ENCODE measurements at regions not wholly inside any gene's neighbourhood (a gene's known extent, or its start where the extent isn't known, plus 50 kb on each side); places are given as distances from the start of the nearest gene placed in this dataset.

- Mint-ChIP-seq H3K27ac (no peak overlapping the region), H3K9me3 (no peaks in the 10 kb centered on the region), H3K36me3 (ENCODE audit: low read depth) (no peaks in the 10 kb centered on the region), H3K4me1 (ENCODE audit: low read depth) (no peaks in the 10 kb centered on the region), H3K4me3 (no peak overlapping the region), H3K27me3 (ENCODE audit: low read depth) (no peaks in the 10 kb centered on the region)
- DNase-seq (ENCODE audit: low spot score): no peak
These were observed 331.9 kb upstream of the GRIA1 start for GRCh38 chr5:153158608-153159007.

DNA sequence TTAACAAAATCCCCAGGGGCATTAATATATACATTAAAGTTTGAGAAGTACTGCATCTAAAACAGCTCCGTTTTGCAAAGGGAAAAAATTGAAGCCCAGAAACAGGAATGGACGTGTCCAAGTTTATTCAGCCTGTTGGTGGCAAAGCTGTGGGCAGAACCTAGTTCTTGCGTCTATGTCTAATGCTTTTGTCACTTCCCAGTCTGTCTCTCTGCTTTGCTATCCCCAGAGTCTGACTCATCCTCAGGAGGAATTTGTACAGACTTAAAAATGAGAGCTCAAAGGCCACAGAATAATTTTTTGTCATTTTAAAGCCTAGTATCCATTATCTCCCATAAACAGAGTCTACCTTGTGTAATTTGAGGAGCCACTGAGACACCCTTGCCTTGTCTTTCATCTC is 330.9 kb upstream of the GRIA1 start:
- H3K9me3 Mint-ChIP-seq: no peaks in the 10 kb centered on the region
- no peak overlapping the region for H3K4me3 Mint-ChIP-seq
- DNase-seq (ENCODE audit: low spot score): no peak
- H3K27me3 Mint-ChIP-seq (ENCODE audit: low read depth): no peaks in the 10 kb centered on the region
- no peaks in the 10 kb centered on the region for H3K36me3 Mint-ChIP-seq (ENCODE audit: low read depth)
- no peaks in the 10 kb centered on the region for H3K4me1 Mint-ChIP-seq (ENCODE audit: low read depth)
- H3K27ac Mint-ChIP-seq: no peak overlapping the region

DNA sequence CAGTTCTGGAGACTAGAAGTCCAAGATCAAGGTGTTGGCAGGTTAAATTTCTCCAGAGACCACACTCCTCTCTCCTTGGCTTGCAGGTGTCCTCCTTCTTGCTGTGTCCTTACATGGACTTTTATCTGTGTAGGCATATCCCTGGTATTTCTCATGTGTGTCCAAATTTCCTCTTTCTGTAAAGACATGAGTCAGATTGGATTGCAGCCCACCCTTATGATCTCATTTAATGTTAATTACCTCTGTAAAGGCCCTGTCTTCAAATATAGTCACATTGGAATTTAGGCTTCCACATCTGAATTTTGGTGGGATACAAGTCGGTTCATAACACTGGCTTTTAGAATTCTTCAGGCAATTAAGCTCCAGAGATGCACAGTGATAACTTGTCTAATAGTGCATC is 322.2 kb upstream of the GRIA1 start:
- Mint-ChIP-seq H3K27me3 (ENCODE audit: low read depth) (no peaks in the 10 kb centered on the region), H3K4me1 (ENCODE audit: low read depth) (no peaks in the 10 kb centered on the region), H3K4me3 (no peak overlapping the region), H3K9me3 (no peaks in the 10 kb centered on the region), H3K36me3 (ENCODE audit: low read depth) (no peaks in the 10 kb centered on the region), H3K27ac (no peak overlapping the region)
- no peak for DNase-seq (ENCODE audit: low spot score)

DNA sequence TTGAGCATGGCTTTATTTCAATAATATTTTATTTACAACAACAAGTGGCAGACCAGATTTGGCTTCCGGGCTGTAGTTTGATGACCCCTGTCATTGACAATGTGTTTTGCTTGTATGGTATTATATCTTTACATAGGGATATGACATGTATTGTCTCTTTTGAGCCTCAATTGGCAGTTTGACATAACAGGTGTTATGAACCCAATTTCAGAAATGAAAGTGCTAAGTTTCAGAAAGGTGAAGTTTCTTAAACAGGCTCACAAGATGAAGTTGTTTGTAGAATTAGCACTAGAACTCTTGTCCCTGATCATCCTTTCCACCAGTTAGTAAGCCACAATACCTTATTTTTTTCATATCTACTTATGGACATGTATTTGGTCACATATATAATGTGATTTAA is 303.0 kb upstream of the GRIA1 start:
- Mint-ChIP-seq H3K36me3 (ENCODE audit: low read depth) (no peaks in the 10 kb centered on the region), H3K27ac (no peak overlapping the region), H3K4me1 (ENCODE audit: low read depth) (no peaks in the 10 kb centered on the region), H3K27me3 (ENCODE audit: low read depth) (no peaks in the 10 kb centered on the region), H3K9me3 (peaks cover 19% of the 10 kb centered on the region), H3K4me3 (no peak overlapping the region)
- DNase-seq (ENCODE audit: low spot score): no peak

DNA sequence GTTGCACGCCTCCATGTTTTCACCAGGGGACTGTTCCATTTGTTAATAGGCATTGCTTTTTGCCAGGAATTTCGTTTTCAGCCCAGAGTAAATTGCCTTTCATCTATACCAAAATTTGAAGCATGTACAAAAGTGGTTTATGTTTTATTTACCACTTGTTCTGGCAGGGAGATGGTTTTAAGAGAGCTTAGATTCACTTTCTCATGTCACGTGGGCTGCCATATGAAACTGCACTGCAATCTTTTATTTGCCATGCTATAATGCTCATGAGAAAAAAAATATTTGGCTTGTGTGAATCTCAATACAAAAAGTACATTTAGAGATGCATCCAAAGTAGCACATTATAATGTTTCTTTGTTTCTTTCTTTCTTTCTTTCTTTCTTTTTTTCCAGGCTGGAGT is 284.1 kb upstream of the GRIA1 start:
- Mint-ChIP-seq H3K27ac (no peak overlapping the region), H3K4me3 (no peak overlapping the region), H3K4me1 (ENCODE audit: low read depth) (no peaks in the 10 kb centered on the region), H3K27me3 (ENCODE audit: low read depth) (no peaks in the 10 kb centered on the region), H3K9me3 (peaks cover 6% of the 10 kb centered on the region), H3K36me3 (ENCODE audit: low read depth) (no peaks in the 10 kb centered on the region)
- no peak for DNase-seq (ENCODE audit: low spot score)

DNA sequence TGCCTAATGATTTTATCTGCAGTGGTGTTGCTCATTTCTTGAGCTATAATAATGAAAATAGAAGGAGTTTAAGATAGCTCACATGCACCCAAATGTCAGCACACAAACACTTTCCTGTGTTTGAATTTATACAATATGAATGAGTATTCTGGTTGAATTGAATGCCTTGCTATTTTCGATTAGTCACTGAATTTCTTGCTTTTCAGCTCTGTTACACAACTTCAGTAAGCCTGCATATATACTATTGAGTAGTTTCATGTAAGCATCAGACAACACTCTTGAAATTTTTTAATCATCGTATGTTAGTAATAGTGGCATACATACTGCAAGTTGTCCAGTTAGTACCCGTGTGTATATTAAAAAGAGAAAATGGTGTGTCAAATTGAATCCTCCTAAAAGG is 281.5 kb upstream of the GRIA1 start:
- Mint-ChIP-seq H3K4me1 (ENCODE audit: low read depth) (no peaks in the 10 kb centered on the region), H3K4me3 (no peak overlapping the region), H3K27ac (no peak overlapping the region), H3K27me3 (ENCODE audit: low read depth) (no peaks in the 10 kb centered on the region), H3K36me3 (ENCODE audit: low read depth) (no peaks in the 10 kb centered on the region), H3K9me3 (peaks cover 9% of the 10 kb centered on the region)
- DNase-seq (ENCODE audit: low spot score): no peak

DNA sequence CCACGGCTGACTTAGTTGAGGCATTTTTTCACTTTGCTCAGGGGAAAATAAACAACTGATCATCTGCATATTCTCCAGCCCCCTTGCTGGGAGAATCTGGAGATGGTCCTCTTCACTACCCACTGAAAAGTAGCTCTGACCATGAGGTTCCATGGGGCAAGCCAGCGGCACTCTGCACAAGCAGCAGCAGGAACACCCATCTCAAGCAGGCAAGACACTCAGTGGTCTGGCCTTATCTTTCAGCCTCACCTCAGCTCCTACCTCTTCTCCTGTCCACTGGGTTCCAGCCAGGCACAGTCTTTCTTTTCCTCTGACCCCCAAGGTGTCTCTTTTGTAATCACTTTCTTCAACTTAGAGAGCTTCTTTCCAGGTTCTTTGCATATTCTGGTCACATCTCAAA is 280.8 kb upstream of the GRIA1 start:
- Mint-ChIP-seq H3K36me3 (ENCODE audit: low read depth) (no peaks in the 10 kb centered on the region), H3K27ac (no peak overlapping the region), H3K27me3 (ENCODE audit: low read depth) (no peaks in the 10 kb centered on the region), H3K4me3 (no peak overlapping the region), H3K4me1 (ENCODE audit: low read depth) (no peaks in the 10 kb centered on the region), H3K9me3 (peaks cover 8% of the 10 kb centered on the region)
- DNase-seq (ENCODE audit: low spot score): no peak

- Mint-ChIP-seq H3K27ac (no peak overlapping the region), H3K27me3 (ENCODE audit: low read depth) (no peaks in the 10 kb centered on the region), H3K4me3 (no peak overlapping the region), H3K36me3 (ENCODE audit: low read depth) (no peaks in the 10 kb centered on the region), H3K9me3 (peaks cover 13% of the 10 kb centered on the region), H3K4me1 (ENCODE audit: low read depth) (no peaks in the 10 kb centered on the region)
- DNase-seq (ENCODE audit: low spot score): no peak
These were observed 279.4 kb upstream of the GRIA1 start for GRCh38 chr5:153211076-153211475.

DNA sequence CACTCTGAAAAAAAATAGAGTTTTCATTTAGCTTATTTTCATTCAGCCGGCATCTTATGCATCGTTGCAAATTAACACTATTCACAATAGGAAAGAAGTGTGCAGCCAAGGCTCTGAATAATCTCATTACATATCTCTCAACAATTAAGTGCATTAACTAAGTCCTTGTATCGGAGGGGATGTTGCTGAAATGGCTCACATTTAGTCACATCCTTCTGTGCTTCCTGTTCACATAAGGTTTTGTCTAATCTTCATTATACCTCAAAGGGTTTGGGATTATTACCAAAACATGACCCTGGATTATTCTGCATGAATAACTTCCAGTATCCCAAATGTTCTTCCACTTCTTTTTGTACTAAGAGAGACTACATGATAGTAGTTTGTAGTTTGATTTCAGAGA is 278.0 kb upstream of the GRIA1 start:
- Mint-ChIP-seq H3K4me1 (ENCODE audit: low read depth) (no peaks in the 10 kb centered on the region), H3K4me3 (no peak overlapping the region), H3K9me3 (peaks cover 22% of the 10 kb centered on the region), H3K27me3 (ENCODE audit: low read depth) (no peaks in the 10 kb centered on the region), H3K36me3 (ENCODE audit: low read depth) (no peaks in the 10 kb centered on the region), H3K27ac (no peak overlapping the region)
- no peak for DNase-seq (ENCODE audit: low spot score)

DNA sequence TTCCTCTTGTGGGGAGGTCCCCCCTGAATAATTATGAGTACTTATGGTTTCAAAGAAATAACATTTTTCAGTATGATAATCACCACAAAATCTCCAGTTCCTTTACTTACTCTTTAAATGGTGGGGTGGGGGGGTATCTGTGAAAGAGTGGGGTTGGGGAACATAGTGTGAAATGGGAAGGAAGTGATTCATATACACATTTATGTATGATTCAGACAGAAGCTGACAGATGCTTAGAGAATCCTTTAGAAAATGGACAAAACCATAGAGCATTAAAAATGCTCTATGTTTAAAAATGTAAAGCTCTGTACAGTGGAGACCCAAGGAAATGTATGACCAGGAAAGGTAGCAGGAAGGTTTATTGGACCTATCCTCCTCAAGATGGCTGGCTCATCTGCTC is 267.5 kb upstream of the GRIA1 start:
- Mint-ChIP-seq H3K36me3 (ENCODE audit: low read depth) (no peaks in the 10 kb centered on the region), H3K4me3 (no peak overlapping the region), H3K4me1 (ENCODE audit: low read depth) (no peaks in the 10 kb centered on the region), H3K27ac (no peak overlapping the region), H3K27me3 (ENCODE audit: low read depth) (no peaks in the 10 kb centered on the region), H3K9me3 (peaks cover 20% of the 10 kb centered on the region)
- no peak for DNase-seq (ENCODE audit: low spot score)

GRCh38 chr5:153223376-153223775 is 267.1 kb upstream of the GRIA1 start:
- Mint-ChIP-seq H3K4me1 (ENCODE audit: low read depth) (no peaks in the 10 kb centered on the region), H3K27ac (no peak overlapping the region), H3K4me3 (no peak overlapping the region), H3K36me3 (ENCODE audit: low read depth) (no peaks in the 10 kb centered on the region), H3K9me3 (peaks cover 16% of the 10 kb centered on the region), H3K27me3 (ENCODE audit: low read depth) (no peaks in the 10 kb centered on the region)
- no peak for DNase-seq (ENCODE audit: low spot score)

GRCh38 chr5:153224651-153225050 is 265.8 kb upstream of the GRIA1 start:
- Mint-ChIP-seq H3K4me3 (no peak overlapping the region), H3K27me3 (ENCODE audit: low read depth) (no peaks in the 10 kb centered on the region), H3K36me3 (ENCODE audit: low read depth) (no peaks in the 10 kb centered on the region), H3K4me1 (ENCODE audit: low read depth) (no peaks in the 10 kb centered on the region), H3K27ac (no peak overlapping the region), H3K9me3 (peaks cover 16% of the 10 kb centered on the region)
- no peak for DNase-seq (ENCODE audit: low spot score)

- Mint-ChIP-seq H3K4me3 (no peak overlapping the region), H3K36me3 (ENCODE audit: low read depth) (no peaks in the 10 kb centered on the region), H3K4me1 (ENCODE audit: low read depth) (no peaks in the 10 kb centered on the region), H3K9me3 (peaks cover 31% of the 10 kb centered on the region), H3K27ac (no peak overlapping the region), H3K27me3 (ENCODE audit: low read depth) (no peaks in the 10 kb centered on the region)
- DNase-seq (ENCODE audit: low spot score): no peak
These were observed 256.5 kb upstream of the GRIA1 start for GRCh38 chr5:153233933-153234332.

DNA sequence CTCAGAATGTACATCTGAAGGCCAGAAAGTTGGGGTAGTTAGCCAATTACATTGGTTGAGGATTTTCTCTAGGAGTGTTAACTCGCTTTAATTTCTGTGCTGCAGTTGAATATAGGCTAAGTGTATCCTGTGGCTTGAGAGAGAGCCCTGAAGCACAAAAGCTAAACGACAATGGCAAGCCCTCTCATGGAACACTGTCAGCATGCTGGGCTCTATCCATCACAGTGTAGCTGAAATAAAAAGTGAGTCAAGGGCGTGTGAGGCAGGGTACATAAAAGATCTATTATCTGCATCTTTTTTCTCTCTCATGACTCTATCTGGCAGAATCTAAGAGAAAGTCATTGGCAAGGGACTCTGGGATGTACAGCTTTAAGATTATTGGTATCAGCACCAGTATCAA is 254.2 kb upstream of the GRIA1 start:
- H3K27ac Mint-ChIP-seq: no peak overlapping the region
- no peak overlapping the region for H3K4me3 Mint-ChIP-seq
- no peak for DNase-seq (ENCODE audit: low spot score)
- H3K27me3 Mint-ChIP-seq (ENCODE audit: low read depth): no peaks in the 10 kb centered on the region
- H3K9me3 Mint-ChIP-seq: peaks cover 31% of the 10 kb centered on the region
- H3K36me3 Mint-ChIP-seq (ENCODE audit: low read depth): no peaks in the 10 kb centered on the region
- no peaks in the 10 kb centered on the region for H3K4me1 Mint-ChIP-seq (ENCODE audit: low read depth)

DNA sequence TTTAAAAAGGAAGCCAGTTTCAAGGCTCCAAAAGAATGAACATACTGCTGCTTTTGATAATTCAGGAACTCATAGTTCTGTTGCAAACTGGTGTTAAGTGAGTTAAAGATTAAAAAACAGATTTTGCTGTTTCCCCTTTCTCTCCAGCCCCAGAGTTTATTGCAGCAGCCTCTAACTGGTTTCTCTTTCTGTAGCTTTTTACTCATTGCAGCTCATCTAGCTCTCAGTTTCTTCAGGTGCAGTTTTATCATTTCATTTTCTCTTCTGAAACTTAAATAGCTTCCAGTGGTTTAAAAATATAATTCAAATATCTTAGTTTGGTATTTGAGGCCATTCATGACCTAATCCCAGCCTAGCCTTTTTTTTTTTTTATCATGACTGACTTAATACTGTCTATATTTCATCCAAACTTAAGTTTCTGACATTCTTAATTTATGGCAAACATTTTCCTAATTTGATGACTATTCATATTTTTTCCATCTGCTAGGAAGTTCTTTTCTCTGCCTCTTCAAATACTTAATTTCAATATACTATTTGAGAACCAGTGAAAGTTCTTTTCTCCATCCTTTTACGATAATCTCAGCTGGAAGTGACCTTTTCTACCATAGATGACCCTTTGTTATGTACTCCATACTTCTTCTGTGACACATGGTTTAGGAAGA is 252.7 kb upstream of the GRIA1 start:
- peaks cover 31% of the 10 kb centered on the region for H3K9me3 Mint-ChIP-seq
- no peaks in the 10 kb centered on the region for H3K4me1 Mint-ChIP-seq (ENCODE audit: low read depth)
- DNase-seq (ENCODE audit: low spot score): no peak
- no peak overlapping the region for H3K4me3 Mint-ChIP-seq
- no peaks in the 10 kb centered on the region for H3K27me3 Mint-ChIP-seq (ENCODE audit: low read depth)
- H3K36me3 Mint-ChIP-seq (ENCODE audit: low read depth): no peaks in the 10 kb centered on the region
- H3K27ac Mint-ChIP-seq: no peak overlapping the region
